ENCODE measurements at regions not wholly inside any gene's neighbourhood (a gene's known extent, or its start where the extent isn't known, plus 50 kb on each side); places are given as distances from the start of the nearest gene placed in this dataset.

GRCh38 chr4:110682311-110682710 lies 59.4 kb upstream of the PITX2 start:
- intact Hi-C loops (cut with DNase I) = no loop called here
- no peak for DNase-seq (ENCODE audit: low spot score)
- Histone ChIP-seq H3K27ac (no peak overlapping the region), H3K9me3 (no peaks in the 10 kb centered on the region), H3K27me3 (replicated peaks; ENCODE audit: insufficient read depth) (no peaks in the 10 kb centered on the region), H3K4me1 (replicated peaks) (no peaks in the 10 kb centered on the region), H3K4me3 (no peak overlapping the region), H3K36me3 (no peaks in the 10 kb centered on the region)
- no peak for TF ChIP-seq POLR2A (IDR thresholded peaks at IDR 0.05)
- no peak for TF ChIP-seq POLR2AphosphoS5 (IDR thresholded peaks at IDR 0.05)
- TF ChIP-seq, protein P1, sequence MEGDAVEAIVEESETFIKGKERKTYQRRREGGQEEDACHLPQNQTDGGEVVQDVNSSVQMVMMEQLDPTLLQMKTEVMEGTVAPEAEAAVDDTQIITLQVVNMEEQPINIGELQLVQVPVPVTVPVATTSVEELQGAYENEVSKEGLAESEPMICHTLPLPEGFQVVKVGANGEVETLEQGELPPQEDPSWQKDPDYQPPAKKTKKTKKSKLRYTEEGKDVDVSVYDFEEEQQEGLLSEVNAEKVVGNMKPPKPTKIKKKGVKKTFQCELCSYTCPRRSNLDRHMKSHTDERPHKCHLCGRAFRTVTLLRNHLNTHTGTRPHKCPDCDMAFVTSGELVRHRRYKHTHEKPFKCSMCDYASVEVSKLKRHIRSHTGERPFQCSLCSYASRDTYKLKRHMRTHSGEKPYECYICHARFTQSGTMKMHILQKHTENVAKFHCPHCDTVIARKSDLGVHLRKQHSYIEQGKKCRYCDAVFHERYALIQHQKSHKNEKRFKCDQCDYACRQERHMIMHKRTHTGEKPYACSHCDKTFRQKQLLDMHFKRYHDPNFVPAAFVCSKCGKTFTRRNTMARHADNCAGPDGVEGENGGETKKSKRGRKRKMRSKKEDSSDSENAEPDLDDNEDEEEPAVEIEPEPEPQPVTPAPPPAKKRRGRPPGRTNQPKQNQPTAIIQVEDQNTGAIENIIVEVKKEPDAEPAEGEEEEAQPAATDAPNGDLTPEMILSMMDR (IDR thresholded peaks at IDR 0.05) = no peak
- 45% methylated on average over 1 of the region's 1 CpG for WGBS

DNA sequence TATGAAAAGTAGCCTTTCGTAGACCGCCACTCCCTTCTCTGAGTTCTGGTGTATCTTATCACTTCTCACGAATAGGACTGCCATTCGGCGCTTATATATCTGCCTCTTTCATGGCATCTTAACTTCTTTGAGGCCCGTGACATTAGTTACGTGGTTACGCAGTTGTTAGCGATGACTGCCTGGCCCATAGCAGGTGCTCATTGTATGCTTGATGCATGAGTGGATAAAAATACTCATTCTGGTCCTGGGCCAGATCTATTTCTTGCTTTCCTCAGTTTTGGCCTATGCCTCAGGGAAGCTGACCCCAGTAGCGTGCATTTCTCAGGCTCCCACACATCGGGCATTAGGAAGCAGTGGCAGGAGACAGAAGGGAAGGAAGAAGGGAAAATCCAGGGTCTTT lies 60.7 kb upstream of the PITX2 start:
- intact Hi-C loops (cut with DNase I) = no loop called here
- H3K36me3 ChIP-seq = no peaks in the 10 kb centered on the region
- no peak for DNase-seq (ENCODE audit: low spot score)
- no peaks in the 10 kb centered on the region for H3K27me3 ChIP-seq (replicated peaks; ENCODE audit: insufficient read depth)
- no peaks in the 10 kb centered on the region for H3K9me3 ChIP-seq
- no peak for TF ChIP-seq POLR2AphosphoS5 (IDR thresholded peaks at IDR 0.05)
- TF ChIP-seq, protein P1 (IDR thresholded peaks at IDR 0.05) = no peak
- TF ChIP-seq POLR2A (IDR thresholded peaks at IDR 0.05) = no peak
- WGBS = 93% methylated on average over 11 of the region's 11 CpGs
- no peaks in the 10 kb centered on the region for H3K4me1 ChIP-seq (replicated peaks)
- no peak overlapping the region for H3K27ac ChIP-seq
- H3K4me3 ChIP-seq = no peak overlapping the region

- Histone ChIP-seq H3K36me3 (no peaks in the 10 kb centered on the region), H3K9me3 (no peaks in the 10 kb centered on the region), H3K4me1 (replicated peaks) (no peaks in the 10 kb centered on the region), H3K27me3 (replicated peaks; ENCODE audit: insufficient read depth) (no peaks in the 10 kb centered on the region), H3K4me3 (no peak overlapping the region), H3K27ac (no peak overlapping the region)
- 84% methylated on average over 6 of the region's 6 CpGs for WGBS
- no peak for TF ChIP-seq POLR2A (IDR thresholded peaks at IDR 0.05)
- no peak for TF ChIP-seq POLR2AphosphoS5 (IDR thresholded peaks at IDR 0.05)
- TF ChIP-seq, protein P1 (IDR thresholded peaks at IDR 0.05) = no peak
- DNase-seq (ENCODE audit: low spot score) = no peak
- intact Hi-C loops (cut with DNase I) = no loop called here
Measured at GRCh38 chr4:110702326-110702725, 79.4 kb upstream of the PITX2 start.

DNA sequence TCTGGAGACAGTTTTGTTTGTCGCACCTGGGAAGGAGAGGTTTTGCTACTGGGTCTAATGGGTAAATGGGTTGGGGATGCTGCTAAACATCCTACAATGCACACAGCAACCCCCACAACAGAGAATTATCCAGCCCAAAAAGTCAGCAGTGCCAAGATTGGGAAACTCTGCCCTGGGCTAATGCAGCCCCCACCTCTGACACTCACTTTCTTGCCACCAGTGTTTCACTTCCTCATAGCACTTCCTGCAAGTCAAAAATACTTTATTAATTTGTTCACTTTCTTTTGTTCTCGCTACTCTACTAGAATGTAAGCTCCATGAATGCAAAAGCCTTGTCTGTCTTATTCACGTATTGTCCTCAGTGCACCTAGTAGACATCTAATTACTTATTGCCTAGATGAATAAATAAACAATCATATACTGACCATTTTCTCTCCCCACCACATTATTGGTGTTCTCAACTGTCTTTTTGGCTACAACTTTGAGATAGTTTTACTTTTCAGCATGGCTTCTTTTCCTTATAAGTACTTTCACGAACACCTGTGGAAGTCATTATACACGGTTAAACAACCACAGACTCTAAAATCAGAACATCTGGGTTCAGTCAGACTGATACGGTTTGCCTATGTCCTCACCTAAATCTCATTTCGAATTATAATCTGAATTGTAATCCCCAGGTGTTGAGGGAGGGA lies 82.0 kb upstream of the PITX2 start:
- no peak for DNase-seq (ENCODE audit: low spot score)
- TF ChIP-seq POLR2AphosphoS5 (IDR thresholded peaks at IDR 0.05) = no peak
- TF ChIP-seq, protein P1 (IDR thresholded peaks at IDR 0.05) = no peak
- no peak for TF ChIP-seq POLR2A (IDR thresholded peaks at IDR 0.05)
- H3K27ac ChIP-seq = no peak overlapping the region
- H3K9me3 ChIP-seq = no peaks in the 10 kb centered on the region
- intact Hi-C loops (cut with DNase I) = no loop called here
- H3K4me1 ChIP-seq (replicated peaks) = no peaks in the 10 kb centered on the region
- H3K4me3 ChIP-seq = no peak overlapping the region
- H3K36me3 ChIP-seq = no peaks in the 10 kb centered on the region
- no peaks in the 10 kb centered on the region for H3K27me3 ChIP-seq (replicated peaks; ENCODE audit: insufficient read depth)
- WGBS = 90% methylated on average over 7 of the region's 7 CpGs

DNA sequence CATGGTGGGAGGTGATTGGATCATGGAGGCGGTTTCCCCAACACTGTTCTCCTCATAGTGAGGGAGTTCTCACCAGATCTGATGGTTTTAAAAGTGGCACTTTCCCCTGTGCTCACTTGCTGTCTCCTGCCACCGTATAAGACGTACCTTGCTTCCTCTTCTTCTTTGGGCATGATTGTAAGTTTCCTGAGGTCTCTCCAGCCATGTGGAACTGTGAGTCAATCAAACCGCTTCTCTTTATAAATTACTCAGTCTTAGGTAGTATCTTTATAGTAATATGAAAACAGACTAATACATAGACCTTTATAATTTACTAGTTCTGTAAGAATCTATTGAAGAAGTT lies 82.5 kb upstream of the PITX2 start:
- TF ChIP-seq POLR2AphosphoS5 (IDR thresholded peaks at IDR 0.05) = no peak
- TF ChIP-seq, protein P1 (IDR thresholded peaks at IDR 0.05) = no peak
- TF ChIP-seq POLR2A (IDR thresholded peaks at IDR 0.05) = no peak
- no peaks in the 10 kb centered on the region for H3K36me3 ChIP-seq
- H3K4me1 ChIP-seq (replicated peaks) = no peaks in the 10 kb centered on the region
- WGBS = 92% methylated on average over 4 of the region's 4 CpGs
- H3K9me3 ChIP-seq = no peaks in the 10 kb centered on the region
- H3K27me3 ChIP-seq (replicated peaks; ENCODE audit: insufficient read depth) = no peaks in the 10 kb centered on the region
- no peak overlapping the region for H3K27ac ChIP-seq
- no peak overlapping the region for H3K4me3 ChIP-seq
- intact Hi-C loops (cut with DNase I) = no loop called here
- no peak for DNase-seq (ENCODE audit: low spot score)
